ENCODE measurements at regions not wholly inside any gene's neighbourhood (a gene's known extent, or its start where the extent isn't known, plus 50 kb on each side); places are given as distances from the start of the nearest gene placed in this dataset.

DNA sequence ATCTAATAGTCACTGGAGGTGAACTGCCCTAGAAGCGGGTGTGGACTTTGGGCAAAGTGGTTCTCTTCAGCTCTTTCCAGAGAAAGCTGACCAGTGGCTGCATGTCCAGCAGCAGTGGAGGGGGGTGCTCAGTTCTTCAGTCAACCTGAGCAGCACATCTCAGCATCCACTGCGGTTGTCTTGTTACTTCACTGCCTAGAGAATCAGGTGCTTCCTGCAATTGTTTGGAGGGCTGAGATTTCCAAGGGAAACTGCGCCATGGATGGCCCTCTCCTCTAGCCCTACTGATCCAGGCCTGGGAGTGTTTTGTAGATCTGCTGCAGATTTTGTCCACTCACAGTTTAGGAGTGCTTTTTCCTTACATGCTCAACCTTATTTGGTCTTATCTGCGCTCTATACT lies 65.6 kb upstream of the CFAP161 start:
- no peak overlapping the region for H3K4me3 ChIP-seq (ENCODE audit: low read depth, low read length)
- TF ChIP-seq, protein P1, sequence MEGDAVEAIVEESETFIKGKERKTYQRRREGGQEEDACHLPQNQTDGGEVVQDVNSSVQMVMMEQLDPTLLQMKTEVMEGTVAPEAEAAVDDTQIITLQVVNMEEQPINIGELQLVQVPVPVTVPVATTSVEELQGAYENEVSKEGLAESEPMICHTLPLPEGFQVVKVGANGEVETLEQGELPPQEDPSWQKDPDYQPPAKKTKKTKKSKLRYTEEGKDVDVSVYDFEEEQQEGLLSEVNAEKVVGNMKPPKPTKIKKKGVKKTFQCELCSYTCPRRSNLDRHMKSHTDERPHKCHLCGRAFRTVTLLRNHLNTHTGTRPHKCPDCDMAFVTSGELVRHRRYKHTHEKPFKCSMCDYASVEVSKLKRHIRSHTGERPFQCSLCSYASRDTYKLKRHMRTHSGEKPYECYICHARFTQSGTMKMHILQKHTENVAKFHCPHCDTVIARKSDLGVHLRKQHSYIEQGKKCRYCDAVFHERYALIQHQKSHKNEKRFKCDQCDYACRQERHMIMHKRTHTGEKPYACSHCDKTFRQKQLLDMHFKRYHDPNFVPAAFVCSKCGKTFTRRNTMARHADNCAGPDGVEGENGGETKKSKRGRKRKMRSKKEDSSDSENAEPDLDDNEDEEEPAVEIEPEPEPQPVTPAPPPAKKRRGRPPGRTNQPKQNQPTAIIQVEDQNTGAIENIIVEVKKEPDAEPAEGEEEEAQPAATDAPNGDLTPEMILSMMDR (IDR thresholded peaks at IDR 0.05; ENCODE audit: insufficient read depth, low read depth, low read length, missing control alignments) = no peak
- DNase-seq (ENCODE audit: low read depth) = no peak

DNA sequence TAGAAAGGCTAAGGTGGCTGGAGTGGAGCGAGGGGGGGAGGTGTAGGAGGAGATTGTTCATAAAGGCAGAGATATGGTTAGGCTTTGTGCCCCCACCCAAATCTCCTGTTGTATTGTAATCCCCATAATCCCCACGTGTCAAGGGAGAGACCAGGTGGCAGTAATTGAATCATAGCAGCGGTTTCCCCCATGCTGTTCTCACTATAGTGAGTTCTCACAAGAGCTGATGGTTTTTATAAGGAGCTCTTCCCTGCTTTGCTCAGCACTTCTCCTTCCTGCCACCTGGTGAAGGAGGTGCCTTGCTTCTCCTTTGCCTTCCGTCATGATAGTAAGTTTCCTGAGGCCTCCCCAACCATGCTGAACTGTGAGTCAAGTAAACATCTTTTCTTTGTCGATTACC lies 64.7 kb upstream of the CFAP161 start:
- TF ChIP-seq, protein P1 (IDR thresholded peaks at IDR 0.05; ENCODE audit: insufficient read depth, low read depth, low read length, missing control alignments) = no peak
- no peak for DNase-seq (ENCODE audit: low read depth)
- H3K4me3 ChIP-seq (ENCODE audit: low read depth, low read length) = no peak overlapping the region

DNA sequence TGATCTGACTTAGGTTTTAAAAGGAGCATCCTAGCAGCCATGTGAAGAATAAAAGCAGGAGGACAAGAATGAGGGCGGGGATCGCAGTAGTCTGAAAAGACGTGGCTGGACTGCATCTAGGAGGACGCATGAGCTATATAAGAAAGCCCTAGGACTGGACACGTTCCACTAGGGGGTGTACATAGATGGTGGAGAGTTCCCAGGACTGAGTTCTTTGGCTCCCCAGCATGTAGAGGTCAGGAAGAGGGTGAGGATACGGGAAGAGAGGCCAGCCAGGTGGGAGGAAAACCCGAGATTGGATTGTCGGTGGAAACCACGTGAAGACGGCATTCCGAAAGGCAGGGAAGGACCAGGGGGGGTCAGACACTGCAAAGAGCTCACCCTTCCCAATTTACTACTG lies 64.2 kb upstream of the CFAP161 start:
- no peak overlapping the region for H3K4me3 ChIP-seq (ENCODE audit: low read depth, low read length)
- DNase-seq (ENCODE audit: low read depth) = no peak
- TF ChIP-seq, protein P1 (IDR thresholded peaks at IDR 0.05; ENCODE audit: insufficient read depth, low read depth, low read length, missing control alignments) = no peak

DNA sequence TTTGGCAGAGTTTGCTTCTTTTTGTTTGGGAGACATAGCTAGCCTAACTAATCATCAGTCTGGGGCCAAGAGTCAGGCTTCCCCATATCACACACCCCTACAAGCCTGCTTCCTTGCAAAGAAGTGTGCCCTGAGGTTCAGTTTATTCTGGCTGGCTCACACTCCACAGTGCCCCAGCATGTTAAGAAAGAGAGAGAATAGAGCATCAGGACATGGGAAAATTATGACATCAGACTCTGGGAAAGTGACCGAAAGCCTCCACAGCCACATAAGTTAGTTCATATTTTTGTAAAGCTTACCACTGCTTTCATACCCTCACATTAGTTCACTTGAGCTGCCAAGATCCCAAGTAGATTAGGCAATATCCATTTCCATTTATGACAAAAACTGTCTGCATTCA lies 63.0 kb upstream of the CFAP161 start:
- no peak for DNase-seq (ENCODE audit: low read depth)
- TF ChIP-seq, protein P1 (IDR thresholded peaks at IDR 0.05; ENCODE audit: insufficient read depth, low read depth, low read length, missing control alignments) = no peak
- H3K4me3 ChIP-seq (ENCODE audit: low read depth, low read length) = no peak overlapping the region

DNA sequence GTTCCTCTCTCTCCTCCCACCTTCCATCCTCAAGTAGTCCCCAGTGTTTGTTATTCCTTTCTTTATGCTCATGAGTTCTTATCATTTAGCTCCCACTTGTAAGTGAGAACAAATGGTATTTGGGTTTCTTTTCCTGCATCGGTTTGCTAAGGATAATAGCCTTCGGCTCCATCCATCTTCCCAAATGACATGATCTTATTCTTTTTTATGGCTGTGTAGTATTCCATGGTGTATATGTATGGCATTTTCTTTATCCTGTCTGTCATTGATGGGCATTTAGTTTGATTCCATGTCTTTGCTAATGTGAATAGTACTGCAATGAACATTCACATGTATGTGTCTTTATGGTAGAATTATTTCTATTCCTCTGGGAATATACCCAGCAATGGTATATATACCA lies 62.4 kb upstream of the CFAP161 start:
- DNase-seq (ENCODE audit: low read depth) = no peak
- no peak overlapping the region for H3K4me3 ChIP-seq (ENCODE audit: low read depth, low read length)
- TF ChIP-seq, protein P1 (IDR thresholded peaks at IDR 0.05; ENCODE audit: insufficient read depth, low read depth, low read length, missing control alignments) = no peak

DNA sequence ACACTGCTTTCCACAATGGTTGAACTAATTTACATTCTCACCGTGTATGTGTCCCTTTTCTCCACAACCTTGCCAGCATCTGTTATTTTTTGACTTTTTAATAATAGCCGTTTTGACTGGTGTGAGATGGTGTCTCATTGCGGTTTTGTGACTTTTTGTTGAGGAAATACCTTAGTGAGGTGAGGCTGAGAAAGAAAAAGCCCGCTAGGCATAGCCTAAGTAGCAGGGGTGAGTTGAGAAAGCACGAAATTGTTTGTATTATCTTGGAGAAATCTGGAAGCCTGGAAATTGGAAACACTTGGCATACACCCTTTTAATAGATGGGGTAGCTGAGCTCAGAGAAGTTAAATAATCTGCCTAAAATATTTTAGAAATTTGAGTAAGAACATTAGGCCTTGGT lies 61.5 kb upstream of the CFAP161 start:
- no peak overlapping the region for H3K4me3 ChIP-seq (ENCODE audit: low read depth, low read length)
- DNase-seq (ENCODE audit: low read depth) = no peak
- TF ChIP-seq, protein P1 (IDR thresholded peaks at IDR 0.05; ENCODE audit: insufficient read depth, low read depth, low read length, missing control alignments) = no peak

DNA sequence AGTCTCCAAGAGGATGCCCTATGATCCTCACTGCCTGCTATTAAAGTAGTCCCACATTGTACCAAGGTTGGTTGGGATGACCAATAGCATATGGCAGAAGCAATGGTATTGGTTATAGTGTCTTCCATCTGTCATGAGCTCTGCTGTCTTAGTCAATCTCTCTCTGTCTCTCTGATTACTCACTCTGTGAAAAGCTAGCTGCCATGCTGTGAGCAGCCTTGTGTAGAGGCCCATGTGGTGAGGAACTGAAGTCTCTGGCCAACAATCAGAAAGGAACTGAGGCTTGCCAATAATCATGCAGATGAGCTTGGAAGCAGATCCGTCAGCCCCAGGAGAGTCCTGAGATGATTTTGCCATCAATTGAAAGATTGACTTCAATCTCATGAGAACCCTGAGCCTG lies 60.3 kb upstream of the CFAP161 start:
- DNase-seq (ENCODE audit: low read depth) = no peak
- TF ChIP-seq, protein P1 (IDR thresholded peaks at IDR 0.05; ENCODE audit: insufficient read depth, low read depth, low read length, missing control alignments) = no peak
- H3K4me3 ChIP-seq (ENCODE audit: low read depth, low read length) = no peak overlapping the region

All from GM12865 (cell line).